ENCODE measurements at regions not wholly inside any gene's neighbourhood (a gene's known extent, or its start where the extent isn't known, plus 50 kb on each side); places are given as distances from the start of the nearest gene placed in this dataset.
"Not testable (repeated sequence)": the region's sequence is repeated elsewhere in the genome, so short reads cannot be mapped to it uniquely, and the experiment has no call there.

GRCh38 chr2:126050991-126051736, 604.8 kb upstream of the GYPC start:
- TF ChIP-seq CTCF (IDR thresholded peaks at IDR 0.05; ENCODE audit: unreplicated experiment) = no peak
- H3K36me3 Mint-ChIP-seq (ENCODE audit: low read depth, unreplicated experiment) = peaks cover 6% of the 10 kb centered on the region
- no peaks in the 10 kb centered on the region for H3K27me3 Mint-ChIP-seq (ENCODE audit: unreplicated experiment)
- H3K9me3 Mint-ChIP-seq (ENCODE audit: unreplicated experiment) = no peaks in the 10 kb centered on the region
- no peak for DNase-seq (ENCODE audit: low spot score)
- H3K4me3 Mint-ChIP-seq (ENCODE audit: unreplicated experiment) = no peak overlapping the region
- H3K4me1 Mint-ChIP-seq (ENCODE audit: unreplicated experiment) = no peaks in the 10 kb centered on the region
- H3K27ac Mint-ChIP-seq (ENCODE audit: unreplicated experiment) = no peak overlapping the region

GRCh38 chr2:126051737-126052240, 604.2 kb upstream of the GYPC start:
- not testable (repeated sequence) for H3K27ac Mint-ChIP-seq (ENCODE audit: unreplicated experiment); H3K4me3 Mint-ChIP-seq (ENCODE audit: unreplicated experiment); H3K4me1 Mint-ChIP-seq (ENCODE audit: unreplicated experiment); DNase-seq (ENCODE audit: low spot score); H3K36me3 Mint-ChIP-seq (ENCODE audit: low read depth, unreplicated experiment); H3K9me3 Mint-ChIP-seq (ENCODE audit: unreplicated experiment); H3K27me3 Mint-ChIP-seq (ENCODE audit: unreplicated experiment)

GRCh38 chr2:126059379-126059778, 596.6 kb upstream of the GYPC start:
- peaks cover 2% of the 10 kb centered on the region for H3K4me1 Mint-ChIP-seq (ENCODE audit: unreplicated experiment)
- H3K36me3 Mint-ChIP-seq (ENCODE audit: low read depth, unreplicated experiment) = no peaks in the 10 kb centered on the region
- no peak overlapping the region for H3K27ac Mint-ChIP-seq (ENCODE audit: unreplicated experiment)
- H3K9me3 Mint-ChIP-seq (ENCODE audit: unreplicated experiment) = peaks cover 4% of the 10 kb centered on the region
- no peak overlapping the region for H3K4me3 Mint-ChIP-seq (ENCODE audit: unreplicated experiment)
- H3K27me3 Mint-ChIP-seq (ENCODE audit: unreplicated experiment) = no peaks in the 10 kb centered on the region
- no peak for DNase-seq (ENCODE audit: low spot score)
- no peak for TF ChIP-seq CTCF (IDR thresholded peaks at IDR 0.05; ENCODE audit: unreplicated experiment)

GRCh38 chr2:126085011-126085795, 570.8 kb upstream of the GYPC start:
- no peaks in the 10 kb centered on the region for H3K9me3 Mint-ChIP-seq (ENCODE audit: unreplicated experiment)
- no peaks in the 10 kb centered on the region for H3K36me3 Mint-ChIP-seq (ENCODE audit: low read depth, unreplicated experiment)
- H3K4me3 Mint-ChIP-seq (ENCODE audit: unreplicated experiment) = no peak overlapping the region
- no peak for DNase-seq (ENCODE audit: low spot score)
- H3K27me3 Mint-ChIP-seq (ENCODE audit: unreplicated experiment) = no peaks in the 10 kb centered on the region
- no peak overlapping the region for H3K27ac Mint-ChIP-seq (ENCODE audit: unreplicated experiment)
- no peaks in the 10 kb centered on the region for H3K4me1 Mint-ChIP-seq (ENCODE audit: unreplicated experiment)
- no peak for TF ChIP-seq CTCF (IDR thresholded peaks at IDR 0.05; ENCODE audit: unreplicated experiment)

GRCh38 chr2:126100962-126101361, 555.0 kb upstream of the GYPC start:
- H3K9me3 Mint-ChIP-seq (ENCODE audit: unreplicated experiment) = no peaks in the 10 kb centered on the region

More at GRCh38 chr2:126100962-126101361, 555.0 kb upstream of the GYPC start:
- DNase-seq (ENCODE audit: low spot score) = no peak
- no peak overlapping the region for H3K4me3 Mint-ChIP-seq (ENCODE audit: unreplicated experiment)
- no peaks in the 10 kb centered on the region for H3K36me3 Mint-ChIP-seq (ENCODE audit: low read depth, unreplicated experiment)
- TF ChIP-seq CTCF (IDR thresholded peaks at IDR 0.05; ENCODE audit: unreplicated experiment) = no peak
- H3K27me3 Mint-ChIP-seq (ENCODE audit: unreplicated experiment) = no peaks in the 10 kb centered on the region
- H3K4me1 Mint-ChIP-seq (ENCODE audit: unreplicated experiment) = no peaks in the 10 kb centered on the region
- H3K27ac Mint-ChIP-seq (ENCODE audit: unreplicated experiment) = no peak overlapping the region

Measured in endothelial cell (in vitro differentiated cells).